M059J (cell line): ENCODE measurements at regions not wholly inside any gene's neighbourhood (a gene's known extent, or its start where the extent isn't known, plus 50 kb on each side); places are given as distances from the start of the nearest gene placed in this dataset.
"Not testable (repeated sequence)": the region's sequence is repeated elsewhere in the genome, so short reads cannot be mapped to it uniquely, and the experiment has no call there.

ENCODE experiments used
- DNase-seq: peaks from one replicate; pipeline ENCODE4 v3.0.0-alpha.2; 2012; ENCODE audit warnings: low read depth

GRCh38 chr1:116298213-116298579 is 74.8 kb upstream of the ATP1A1 start:
- DNase-seq: not testable (repeated sequence)

- no peak for DNase-seq
Measured at GRCh38 chr1:116298746-116299145, 74.3 kb upstream of the ATP1A1 start.

- no peak for DNase-seq
Measured at GRCh38 chr1:116299248-116299647, 73.8 kb upstream of the ATP1A1 start.

- DNase-seq: no peak
Measured at GRCh38 chr1:116302281-116302680, 70.8 kb upstream of the ATP1A1 start.

- DNase-seq: no peak
Measured at GRCh38 chr1:116306102-116306501, 66.9 kb upstream of the ATP1A1 start.

- DNase-seq: no peak
Measured at GRCh38 chr1:116306840-116307442, 66.1 kb upstream of the ATP1A1 start.

- no peak for DNase-seq
Measured at GRCh38 chr1:116308276-116308675, 64.8 kb upstream of the ATP1A1 start.

- DNase-seq: no peak
Measured at GRCh38 chr1:116309090-116309870, 63.8 kb upstream of the ATP1A1 start.

GRCh38 chr1:116310180-116310579 is 62.9 kb upstream of the ATP1A1 start:
- no peak for DNase-seq

- DNase-seq: no peak
Measured at GRCh38 chr1:116311193-116311592, 61.9 kb upstream of the ATP1A1 start.

GRCh38 chr1:116311756-116312680 is 61.0 kb upstream of the ATP1A1 start:
- DNase-seq: no peak

- no peak for DNase-seq
Measured at GRCh38 chr1:116312681-116313069, 60.4 kb upstream of the ATP1A1 start.

GRCh38 chr1:116313776-116314175 is 59.3 kb upstream of the ATP1A1 start:
- DNase-seq: no peak

GRCh38 chr1:116314305-116314919 is 58.6 kb upstream of the ATP1A1 start:
- no peak for DNase-seq

GRCh38 chr1:116316373-116316772 is 56.7 kb upstream of the ATP1A1 start:
- no peak for DNase-seq

GRCh38 chr1:116318897-116319296 is 54.1 kb upstream of the ATP1A1 start:
- no peak for DNase-seq

- DNase-seq: no peak
Measured at GRCh38 chr1:116320874-116321273, 52.2 kb upstream of the ATP1A1 start.

- DNase-seq: no peak
Measured at GRCh38 chr1:116321766-116322175, 51.3 kb upstream of the ATP1A1 start.

GRCh38 chr1:116322752-116323405 is 50.2 kb upstream of the ATP1A1 start:
- no peak for DNase-seq
